ENCODE measurements at regions not wholly inside any gene's neighbourhood (a gene's known extent, or its start where the extent isn't known, plus 50 kb on each side); places are given as distances from the start of the nearest gene placed in this dataset.

DNA sequence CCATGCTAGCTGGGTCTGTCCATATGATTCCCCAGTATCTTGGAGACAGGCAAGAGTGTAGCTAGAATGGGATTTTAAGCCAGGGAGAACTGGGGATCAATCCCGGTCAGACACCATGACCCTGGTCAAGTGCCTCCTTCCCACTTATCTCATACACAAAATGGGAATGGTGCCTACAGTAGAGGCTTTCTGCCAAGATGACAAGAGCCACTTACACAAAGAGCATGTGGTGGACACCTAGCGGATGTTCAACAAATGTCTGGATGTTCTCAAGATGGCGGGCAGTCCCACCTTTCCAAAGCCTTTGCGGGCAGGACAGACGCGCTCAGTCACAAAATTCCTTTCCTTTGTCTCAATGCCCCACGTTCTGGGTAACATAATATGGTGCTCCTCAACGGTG lies 57.3 kb downstream of the MAF start:
- DNase-seq = no peak

DNA sequence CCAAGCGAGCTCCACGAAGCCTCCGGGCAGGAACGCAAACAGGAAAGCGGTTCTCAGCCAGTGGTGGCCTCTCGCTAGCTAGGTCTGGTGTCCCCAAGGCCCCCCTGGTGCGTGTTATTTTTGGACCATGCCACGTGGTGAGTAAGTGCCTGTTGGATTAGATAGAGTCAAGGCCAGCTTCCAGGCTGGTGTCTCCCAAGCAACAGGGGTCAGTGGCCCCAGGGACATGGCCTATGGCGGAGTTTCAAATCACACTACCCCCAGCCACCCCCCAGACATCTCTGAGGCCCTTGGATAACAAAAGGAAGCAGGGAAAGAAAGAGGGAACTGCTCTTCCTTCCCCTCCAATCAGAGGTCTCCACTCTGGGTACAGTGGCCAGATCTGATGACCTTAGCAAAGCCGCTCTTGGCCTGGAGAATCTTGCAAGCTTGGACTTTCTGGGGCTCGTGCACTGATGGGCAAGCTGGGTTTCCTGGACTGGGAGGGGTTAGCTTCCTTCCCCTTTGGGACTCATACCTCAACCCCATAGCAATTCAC lies 58.2 kb downstream of the MAF start:
- no peak for DNase-seq

DNA sequence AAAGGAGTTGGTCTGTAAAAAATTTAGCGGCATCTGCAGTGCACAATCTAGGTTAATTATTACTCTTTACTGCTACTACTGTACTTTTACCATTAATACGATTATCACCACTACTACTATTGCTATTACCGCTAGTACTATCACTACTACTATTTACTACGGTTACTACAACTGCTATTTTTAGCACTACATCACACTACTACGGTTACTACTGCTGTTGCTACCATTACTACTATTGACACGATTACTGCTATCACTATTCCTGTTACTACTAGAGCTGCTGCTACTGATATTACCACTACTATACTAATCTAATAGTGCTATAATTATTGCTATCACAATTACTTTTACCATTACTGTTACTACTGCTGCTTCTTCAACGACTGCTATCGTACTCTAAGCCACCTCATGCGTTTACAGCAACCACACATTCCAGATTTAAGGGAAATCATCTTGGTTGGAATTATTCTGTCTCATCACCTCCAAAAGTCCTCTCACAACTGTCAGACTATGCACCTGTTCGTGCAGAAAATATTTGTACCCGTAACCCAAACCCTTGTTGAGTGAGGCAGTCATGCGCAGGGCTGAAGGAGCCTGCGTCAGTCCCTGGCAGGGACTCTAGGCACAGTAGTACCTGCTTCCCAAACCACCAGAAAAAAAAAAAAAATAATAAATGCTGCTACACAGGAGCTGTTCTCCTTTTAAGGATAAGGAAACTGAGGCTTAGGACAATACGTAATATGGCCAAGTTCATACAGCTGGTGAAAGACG lies 59.5 kb downstream of the MAF start:
- DNase-seq = no peak

DNA sequence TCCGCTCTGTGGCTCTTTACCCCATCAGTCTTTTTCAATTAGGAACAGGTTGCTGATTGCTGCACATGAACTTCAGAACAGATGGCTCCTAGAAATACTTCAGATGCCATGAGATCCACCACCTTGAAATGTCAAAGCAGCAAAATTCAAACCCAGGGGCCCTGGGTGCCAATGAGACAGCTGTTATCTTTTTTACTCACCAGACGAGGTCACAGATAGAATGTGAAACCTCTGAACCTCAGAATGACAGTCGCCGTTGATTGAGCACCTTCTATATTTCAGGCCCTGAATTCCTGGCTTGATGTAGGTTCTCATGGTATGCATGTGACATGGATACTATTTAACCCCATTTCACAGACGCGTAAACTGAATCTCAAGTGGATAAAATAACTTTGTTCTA lies 63.0 kb downstream of the MAF start:
- DNase-seq = no peak

DNA sequence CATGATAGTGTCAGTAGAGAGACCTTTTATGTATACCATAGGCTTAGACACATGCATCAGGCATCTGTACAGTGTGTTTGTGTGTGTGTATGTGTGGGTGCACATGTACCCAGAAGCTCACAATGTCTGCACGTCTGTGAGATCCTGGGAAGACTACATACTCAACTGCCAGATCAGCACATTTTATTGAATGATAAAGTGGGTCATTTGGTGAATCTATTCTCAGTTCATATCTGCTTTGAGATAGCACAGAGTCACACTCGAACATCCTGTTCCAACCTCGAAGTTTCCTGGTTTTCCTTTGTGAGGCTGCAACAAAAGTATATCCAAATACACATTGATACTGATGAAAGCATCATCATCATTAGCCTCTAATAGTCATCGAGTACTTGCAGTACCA lies 63.6 kb downstream of the MAF start:
- no peak for DNase-seq

DNA sequence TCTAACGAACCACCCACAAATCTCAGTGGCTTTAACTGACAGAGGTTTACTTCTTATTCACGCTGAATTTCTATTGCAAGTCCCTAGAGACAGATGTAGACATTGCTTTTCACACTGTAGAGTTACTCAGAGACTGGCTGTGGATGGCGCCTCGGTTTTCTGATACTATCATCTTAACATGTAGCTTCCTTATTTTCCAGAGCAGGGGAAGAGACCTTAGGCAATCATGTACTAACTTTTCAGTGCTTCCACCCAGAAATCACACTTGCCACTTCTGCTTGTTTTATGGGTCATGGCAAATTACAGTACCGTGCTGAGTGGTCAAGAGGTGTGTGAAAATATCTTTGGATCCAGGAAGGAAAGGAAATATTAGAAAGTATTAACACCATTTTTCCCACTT lies 65.4 kb downstream of the MAF start:
- DNase-seq = no peak

DNA sequence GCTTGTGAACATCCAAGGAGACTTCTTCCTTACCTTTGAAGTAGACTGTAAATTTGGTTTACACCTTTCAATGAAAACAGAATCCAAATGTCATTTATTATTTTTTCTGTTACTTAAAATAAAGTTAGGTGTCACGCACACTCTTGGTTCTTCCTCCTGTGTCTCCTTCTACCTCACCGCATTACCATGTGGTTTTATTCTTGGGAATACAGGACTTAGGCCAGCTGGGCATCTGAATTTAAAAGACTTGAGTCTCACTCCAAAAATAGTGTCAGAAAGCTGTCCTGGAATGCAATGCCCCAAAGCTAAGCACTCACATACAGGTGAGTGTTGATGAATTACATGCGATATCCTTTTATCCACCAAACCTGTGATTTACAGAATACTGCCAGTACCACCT lies 66.4 kb downstream of the MAF start:
- DNase-seq = no peak

DNA sequence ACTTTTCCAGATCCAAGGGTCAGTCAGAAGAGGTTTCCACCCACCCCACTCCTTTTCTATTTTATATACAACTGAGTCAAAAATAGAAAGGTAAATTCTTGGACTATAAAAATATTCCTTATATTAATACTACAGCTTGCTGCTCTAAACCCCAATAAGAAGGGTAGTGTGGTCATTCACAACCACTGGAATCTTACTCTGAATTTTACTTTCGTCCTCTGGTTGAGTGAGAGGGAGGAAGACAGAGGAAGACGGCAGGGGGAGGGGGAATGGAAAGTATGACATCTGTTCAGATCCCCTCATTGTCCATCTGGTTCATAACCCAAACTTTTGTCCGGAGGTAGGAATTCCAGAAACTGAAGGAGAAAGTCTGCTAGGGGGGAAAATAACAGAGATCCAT lies 67.2 kb downstream of the MAF start:
- DNase-seq = no peak

DNA sequence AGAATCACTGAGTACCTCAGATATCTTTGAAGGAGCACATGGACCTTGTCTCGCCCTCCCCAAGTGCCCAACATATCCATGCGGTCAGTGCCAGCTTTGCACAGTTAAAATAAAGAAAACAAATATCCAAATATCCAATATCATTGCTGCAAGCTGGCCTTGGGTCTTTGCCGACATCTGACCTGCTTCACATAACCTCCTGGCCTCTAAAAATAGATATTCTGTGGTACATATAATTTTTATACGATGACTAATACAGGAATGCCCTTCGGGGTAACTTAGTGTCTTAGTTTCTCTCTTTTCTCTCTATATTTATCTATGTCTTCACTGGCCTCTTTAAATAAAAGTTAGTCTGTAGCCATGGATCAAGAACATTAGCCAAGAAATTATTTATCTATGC lies 67.8 kb downstream of the MAF start:
- no peak for DNase-seq

DNA sequence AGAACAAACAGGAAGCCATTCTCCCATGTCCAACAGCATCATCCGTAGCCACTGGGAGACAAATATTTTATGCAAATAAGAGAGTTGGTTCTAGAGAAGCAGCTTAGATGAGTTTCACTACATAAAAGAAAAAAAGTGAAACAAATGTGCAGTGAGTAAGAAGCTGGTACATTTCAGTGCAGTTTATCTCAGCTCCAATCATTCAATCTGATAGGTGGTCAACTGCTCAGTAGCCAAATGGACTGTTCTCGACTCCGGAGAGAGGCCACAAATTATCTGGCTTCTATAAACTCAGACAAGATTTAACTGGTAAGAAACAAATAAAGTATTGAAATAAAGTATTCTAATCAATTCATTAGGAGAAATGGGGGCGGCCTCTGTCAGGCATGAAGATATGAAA lies 68.3 kb downstream of the MAF start:
- DNase-seq = no peak

DNA sequence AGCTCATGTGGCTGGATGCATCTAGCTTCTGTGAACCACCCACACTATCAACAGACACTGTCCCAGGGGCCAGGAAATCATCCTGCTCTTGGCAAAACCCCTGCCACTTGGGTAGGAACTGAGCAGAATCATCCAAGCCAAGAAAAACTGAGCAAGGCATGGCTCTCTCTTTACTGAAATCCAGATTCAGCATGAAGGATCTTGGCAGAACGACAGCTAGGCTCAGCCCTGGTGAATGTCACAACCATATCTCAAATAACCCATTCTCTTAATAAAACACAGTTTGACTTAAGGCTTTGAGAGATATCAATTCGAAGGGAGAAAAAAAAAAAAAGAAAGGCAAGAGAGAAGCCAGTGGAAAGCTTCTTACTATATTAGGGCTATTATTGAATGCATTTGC lies 72.2 kb downstream of the MAF start:
- no peak for DNase-seq

DNA sequence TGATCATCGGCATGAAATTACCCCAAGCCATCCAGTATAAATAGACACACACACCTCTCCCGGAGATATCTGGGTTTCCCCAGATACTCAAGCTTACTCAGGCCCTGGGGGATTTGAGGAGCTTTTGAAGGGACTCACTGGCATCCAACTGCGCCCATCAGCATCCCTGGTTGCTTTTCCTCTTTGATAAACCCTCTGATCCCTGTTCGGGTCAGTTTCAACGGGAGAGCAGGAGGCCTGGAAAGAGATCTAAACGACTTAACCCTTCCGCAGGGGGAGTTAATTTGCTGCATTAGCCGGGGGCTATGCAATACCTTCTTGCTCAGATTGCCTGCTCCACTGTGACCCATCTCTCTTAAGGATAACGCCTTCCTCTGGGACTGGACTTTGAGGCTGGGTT lies 76.6 kb downstream of the MAF start:
- no peak for DNase-seq

DNA sequence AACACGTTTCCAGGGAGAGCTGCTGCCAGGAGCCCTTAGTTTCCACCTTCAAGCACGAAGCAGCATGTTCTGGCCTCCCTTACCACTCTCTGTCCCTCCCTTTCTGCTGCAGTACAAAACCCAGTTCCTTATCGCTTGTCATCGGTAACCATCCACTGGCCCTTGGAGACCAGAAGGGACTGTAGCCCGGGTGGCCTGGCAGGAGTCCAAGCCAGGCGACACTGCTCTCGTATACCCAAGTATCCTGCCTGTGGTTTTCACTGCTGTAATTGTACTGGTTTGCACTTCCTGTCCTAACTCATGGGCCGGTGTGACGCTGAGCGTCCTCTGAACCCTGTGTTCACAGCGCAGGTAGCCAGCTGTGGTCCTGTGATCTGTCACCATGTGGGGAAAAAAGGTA lies 81.1 kb downstream of the MAF start:
- peak; percentile 5 for DNase-seq

DNA sequence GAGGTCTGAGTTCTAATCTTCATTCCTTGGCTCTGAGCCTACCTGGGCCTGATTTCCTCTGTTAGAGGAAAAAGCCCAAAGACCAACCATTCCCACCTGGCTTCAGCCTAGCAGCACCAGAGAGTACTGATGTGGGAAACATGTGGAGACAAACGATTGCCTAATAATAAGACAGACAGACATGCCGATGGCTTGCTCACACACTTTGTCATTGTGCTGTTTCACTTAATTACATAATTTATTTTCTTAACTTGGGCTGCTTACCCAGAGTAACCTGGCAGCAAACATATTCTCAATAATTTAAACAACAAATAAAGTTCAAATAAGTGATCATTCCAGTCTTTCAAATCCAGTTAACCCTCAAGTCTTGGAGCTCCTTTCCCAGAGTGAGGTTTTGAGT lies 83.4 kb downstream of the MAF start:
- no peak for DNase-seq

DNA sequence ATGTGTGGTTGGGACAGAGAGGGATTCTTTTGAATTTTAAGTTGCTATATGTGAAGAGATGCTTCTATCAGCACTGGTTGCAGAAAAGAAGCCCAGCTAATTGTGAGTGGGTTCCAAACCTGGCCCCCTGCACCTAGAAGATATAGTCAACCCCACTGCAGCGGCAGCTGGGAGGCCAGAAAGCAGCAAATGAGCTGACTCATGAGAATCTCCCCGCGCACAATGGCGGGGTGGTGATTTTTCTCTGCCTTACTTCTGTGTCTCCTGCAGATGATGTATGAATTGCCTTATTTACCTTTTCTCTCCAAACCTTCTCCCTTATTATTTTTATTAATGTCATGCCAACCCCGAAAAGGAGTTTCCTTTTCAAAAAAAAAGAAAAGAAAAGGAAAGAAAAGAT lies 89.7 kb downstream of the MAF start:
- no peak for DNase-seq

DNA sequence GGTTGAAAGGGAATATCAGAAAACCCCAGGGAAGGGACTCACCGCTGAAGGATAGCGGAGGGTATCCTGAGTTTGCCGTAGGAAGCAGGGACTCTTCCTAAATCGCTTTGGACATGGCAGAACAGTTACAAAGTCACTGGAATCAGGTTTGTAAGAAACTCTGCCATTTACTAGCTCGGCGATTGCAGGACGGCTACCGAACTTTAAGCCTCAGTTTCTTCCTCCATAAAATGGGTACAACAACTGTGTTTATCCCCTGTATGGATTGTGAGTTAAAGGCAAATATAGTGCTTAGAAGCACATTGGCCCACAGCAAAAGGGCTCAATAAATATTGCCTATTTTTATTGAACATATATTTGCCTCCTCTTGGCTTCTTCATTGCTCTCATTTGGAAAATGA lies 90.6 kb downstream of the MAF start:
- DNase-seq = no peak

DNA sequence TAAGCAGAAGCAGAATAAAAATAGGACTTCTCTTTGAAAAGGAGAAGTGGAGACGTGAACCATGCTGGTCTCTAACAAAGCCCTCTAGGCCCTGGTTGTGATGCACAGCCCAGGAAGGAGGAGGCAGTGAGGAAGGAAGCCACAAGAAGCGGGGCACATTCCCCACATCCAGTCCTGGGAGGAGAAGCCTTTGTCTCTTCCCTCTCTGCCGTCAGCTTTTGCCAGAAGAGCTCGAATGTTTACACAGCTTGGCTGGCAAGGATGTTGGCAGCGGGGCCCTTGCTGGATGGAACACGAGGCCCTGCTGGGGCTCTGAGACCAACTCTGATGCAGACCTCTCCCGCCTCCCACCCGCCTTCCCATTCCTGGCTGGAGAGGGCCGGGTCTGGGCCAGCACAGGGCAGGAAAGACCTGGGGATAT lies 91.3 kb downstream of the MAF start:
- DNase-seq = peak; percentile 53

DNA sequence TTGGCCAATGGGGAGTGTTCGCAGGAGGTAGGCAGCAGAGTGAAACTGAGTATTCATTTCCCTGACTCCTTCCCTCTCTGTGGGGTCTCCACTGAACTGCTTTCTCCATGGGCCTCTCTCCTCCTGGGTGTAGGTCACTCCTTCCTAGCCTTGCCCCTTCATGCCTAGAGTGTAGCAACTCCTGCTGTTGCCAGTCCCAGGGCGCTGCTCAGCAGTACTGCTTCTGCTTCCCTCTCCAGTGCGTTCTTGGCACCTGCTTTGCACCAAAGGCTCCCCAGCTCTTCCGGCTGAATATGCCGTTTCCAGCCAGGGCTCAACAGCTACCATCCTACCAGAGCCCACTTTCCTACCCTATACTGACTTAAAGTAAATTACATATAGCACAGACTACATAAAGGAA lies 92.2 kb downstream of the MAF start:
- no peak for DNase-seq

DNA sequence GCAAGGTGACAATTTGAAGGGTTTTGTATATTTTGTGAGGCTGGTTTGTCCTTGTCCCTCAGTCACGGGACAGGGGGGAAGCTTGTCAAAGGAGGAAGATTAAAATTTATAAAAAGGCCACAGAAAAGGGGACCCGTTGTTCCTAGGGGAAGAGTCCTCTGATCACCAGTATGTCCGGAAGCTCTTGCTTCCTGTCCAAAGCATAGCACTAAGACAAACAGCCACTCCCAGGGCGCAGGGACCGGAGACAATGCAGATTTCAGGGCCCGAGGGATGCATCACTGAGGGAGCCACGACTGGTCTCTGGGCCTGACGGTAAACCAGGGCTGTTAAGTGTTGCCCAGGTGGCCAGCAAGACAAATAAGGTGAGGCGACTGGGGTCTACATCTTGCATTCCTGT lies 95.2 kb downstream of the MAF start:
- DNase-seq = no peak

DNA sequence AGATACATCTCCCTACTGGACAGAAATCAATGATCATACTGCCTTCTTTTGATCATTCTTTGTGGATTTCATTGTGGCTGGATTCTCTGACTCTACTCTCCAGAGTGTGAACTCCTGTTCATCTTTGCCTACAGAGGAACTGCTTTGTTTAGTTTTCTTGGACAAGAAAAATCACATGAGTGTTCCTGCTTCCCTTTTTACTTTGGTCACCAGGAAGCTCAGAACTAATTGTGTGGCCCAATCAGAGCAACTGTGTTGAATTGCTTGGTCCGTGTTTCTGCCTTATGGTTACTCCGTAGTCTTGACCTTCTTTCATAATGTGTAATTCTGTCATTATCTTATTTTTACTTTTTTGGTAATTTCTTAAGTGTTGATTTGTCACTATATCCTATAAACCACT lies 97.0 kb downstream of the MAF start:
- DNase-seq = no peak

DNA sequence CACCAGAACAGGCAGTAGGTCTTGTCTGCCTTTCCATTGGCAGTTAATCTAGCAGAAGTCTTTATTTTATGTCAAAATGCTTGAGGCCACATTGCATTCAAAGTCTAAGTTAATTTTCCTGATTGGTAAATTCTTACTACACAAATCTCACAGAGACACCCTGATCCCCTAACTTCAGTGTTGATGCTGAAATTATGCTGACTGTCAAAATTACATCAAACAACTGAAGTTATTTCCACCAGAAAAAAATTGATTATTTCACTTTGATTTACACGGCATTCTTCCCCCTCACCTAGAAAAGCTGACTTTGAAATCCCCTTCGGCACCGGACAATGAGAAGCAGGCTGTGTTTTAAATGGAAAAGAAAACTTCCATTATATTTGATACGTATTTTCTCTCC lies 99.1 kb downstream of the MAF start:
- DNase-seq = no peak

DNA sequence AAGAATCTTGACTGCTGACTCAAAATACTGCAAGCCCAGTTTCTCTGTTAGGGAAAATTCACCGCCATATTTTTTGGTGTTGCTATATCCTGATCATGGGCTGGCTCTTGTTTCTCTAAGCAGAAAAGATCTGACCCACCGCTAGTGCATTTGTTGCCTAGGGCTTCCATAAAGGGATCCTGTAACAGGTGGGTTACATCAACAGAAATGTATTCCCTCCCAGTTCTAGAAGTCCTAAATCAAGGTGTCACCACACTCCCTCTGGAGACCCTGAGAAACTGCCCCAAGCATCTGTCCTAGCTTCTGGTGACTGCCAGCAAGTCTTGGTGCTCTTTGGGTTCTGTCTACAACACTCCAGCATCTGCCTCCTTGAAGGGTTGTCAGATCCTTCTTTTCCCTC lies 99.7 kb downstream of the MAF start:
- no peak for DNase-seq

DNA sequence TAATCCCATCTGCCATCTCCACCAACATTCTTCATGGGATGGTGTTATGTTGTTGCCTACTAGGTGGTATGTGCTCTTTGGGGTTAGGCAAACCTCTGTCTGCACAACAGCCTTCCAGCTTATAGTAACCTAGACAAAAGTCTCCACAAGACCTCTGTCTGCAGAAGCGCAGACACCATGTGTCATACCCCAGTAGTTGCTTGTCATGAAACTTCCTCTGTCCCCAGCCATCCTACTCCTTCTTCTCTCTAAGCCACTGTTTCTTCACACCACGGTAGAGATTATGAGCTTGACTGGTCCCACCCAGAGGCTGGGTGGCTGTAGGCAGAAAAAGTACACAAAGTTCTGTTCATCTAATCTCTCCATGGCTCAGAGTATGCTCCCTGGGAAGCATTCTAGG lies 100.3 kb downstream of the MAF start:
- no peak for DNase-seq

DNA sequence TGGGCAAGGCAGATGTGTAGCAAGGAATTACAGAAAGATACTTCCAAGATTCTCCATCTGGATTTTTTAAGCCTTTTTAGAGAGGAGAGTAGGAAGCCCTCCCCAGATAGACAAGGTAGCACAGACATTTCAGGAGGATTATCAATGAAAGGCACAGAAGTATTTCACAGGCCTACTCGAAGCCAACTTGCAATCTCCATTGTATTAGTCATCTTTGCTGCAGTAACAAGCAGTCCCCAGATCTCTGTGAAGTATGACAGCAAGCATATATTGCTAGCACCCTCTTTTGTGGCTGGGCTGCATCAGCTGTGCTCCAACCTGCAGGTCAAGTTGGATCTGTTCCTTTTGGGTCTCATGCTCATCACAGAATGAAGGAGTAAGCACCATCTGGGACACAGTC lies 101.6 kb downstream of the MAF start:
- DNase-seq = no peak

DNA sequence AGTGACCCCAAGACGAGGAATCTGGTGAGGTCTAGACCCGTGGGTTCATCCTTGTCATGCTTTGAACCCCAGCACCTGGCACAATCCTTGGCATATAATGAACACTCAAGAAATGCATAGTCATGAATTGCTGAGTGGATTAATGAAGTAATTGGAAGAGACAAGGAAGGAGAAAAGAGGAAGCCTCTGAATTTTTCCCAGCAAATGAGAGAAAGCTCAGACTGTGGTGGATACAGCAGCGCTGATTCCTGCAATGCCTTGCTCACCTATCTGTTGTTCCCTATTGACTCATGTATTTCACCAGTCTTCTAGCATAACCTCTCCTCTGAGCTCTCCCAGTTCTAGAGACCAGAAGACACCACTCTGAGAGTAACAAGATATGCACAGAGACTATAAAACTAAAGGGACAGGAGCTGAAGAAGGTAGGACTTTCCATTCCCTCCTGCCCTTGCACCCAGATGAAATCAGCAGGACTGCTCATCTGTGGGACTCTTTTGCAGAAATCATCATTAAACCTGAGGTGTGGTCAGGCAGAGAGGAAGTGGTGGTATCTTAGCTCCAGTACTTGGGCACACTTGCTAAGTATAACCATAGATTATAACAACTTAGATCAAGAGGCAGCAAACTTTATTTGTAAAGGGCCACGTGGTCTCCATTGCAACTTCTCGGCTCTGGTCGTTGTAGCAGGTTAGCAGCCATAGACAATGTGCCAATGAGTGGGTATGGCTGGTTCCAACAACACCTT lies 102.8 kb downstream of the MAF start:
- no peak for DNase-seq

All from DMS53 (cell line).